DMS79 treated with DMSO at 0.1 percent for 48 hours (cell line): ENCODE measurements at regions not wholly inside any gene's neighbourhood (a gene's known extent, or its start where the extent isn't known, plus 50 kb on each side); places are given as distances from the start of the nearest gene placed in this dataset.

Experiments used
- DNase-seq: peaks from one replicate; lab custom pipeline; 2025; lab: John Stamatoyannopoulos, UW

- no peak for DNase-seq
Measured at GRCh38 chr1:201708691-201709090, 120.3 kb upstream of the IPO9 start.

GRCh38 chr1:201709564-201710295 is 119.2 kb upstream of the IPO9 start:
- DNase-seq: peak; percentile 12

GRCh38 chr1:201710632-201711597 is 118.0 kb upstream of the IPO9 start:
- no peak for DNase-seq

- no peak for DNase-seq
Measured at GRCh38 chr1:201711811-201712210, 117.1 kb upstream of the IPO9 start.

- no peak for DNase-seq
Measured at GRCh38 chr1:201712387-201713085, 116.4 kb upstream of the IPO9 start.

- no peak for DNase-seq
Measured at GRCh38 chr1:201713086-201713810, 115.7 kb upstream of the IPO9 start.

- no peak for DNase-seq
Measured at GRCh38 chr1:201714542-201715329, 114.2 kb upstream of the IPO9 start.

GRCh38 chr1:201715351-201715750 is 113.6 kb upstream of the IPO9 start:
- DNase-seq: no peak

- DNase-seq: no peak
Measured at GRCh38 chr1:201715801-201716741, 112.9 kb upstream of the IPO9 start.

GRCh38 chr1:201716742-201717135 is 112.2 kb upstream of the IPO9 start:
- no peak for DNase-seq

GRCh38 chr1:201717286-201717685 is 111.7 kb upstream of the IPO9 start:
- no peak for DNase-seq

- DNase-seq: no peak
Measured at GRCh38 chr1:201718346-201719202, 110.4 kb upstream of the IPO9 start.

GRCh38 chr1:201719812-201720521 is 109.0 kb upstream of the IPO9 start:
- DNase-seq: peak; percentile 9

- DNase-seq: no peak
Measured at GRCh38 chr1:201720522-201720844, 108.5 kb upstream of the IPO9 start.

GRCh38 chr1:201721082-201722049 is 107.6 kb upstream of the IPO9 start:
- no peak for DNase-seq

GRCh38 chr1:201724039-201724765 is 104.8 kb upstream of the IPO9 start:
- no peak for DNase-seq

GRCh38 chr1:201724766-201725118 is 104.2 kb upstream of the IPO9 start:
- DNase-seq: no peak
